ENCODE measurements at regions not wholly inside any gene's neighbourhood (a gene's known extent, or its start where the extent isn't known, plus 50 kb on each side); places are given as distances from the start of the nearest gene placed in this dataset.

DNA sequence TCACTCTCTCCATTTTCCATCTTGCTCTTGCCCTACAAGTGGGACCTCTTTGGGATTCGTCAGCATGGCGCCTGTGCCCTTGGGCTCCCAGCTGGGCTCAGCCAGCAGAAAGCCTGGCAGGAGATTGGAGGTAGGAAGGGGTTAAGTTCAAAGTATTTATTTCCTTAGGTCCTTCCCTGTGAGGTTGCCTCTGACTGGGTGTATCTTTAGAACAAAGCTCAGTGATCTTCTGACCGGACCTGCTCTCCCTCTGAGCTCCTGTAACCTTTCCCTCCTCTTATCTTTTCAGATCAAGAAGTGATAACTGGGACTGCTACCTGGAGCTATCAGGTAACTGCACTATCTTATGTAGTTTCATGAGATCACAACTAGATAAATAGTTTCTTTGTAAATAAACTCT is 75.8 kb upstream of the ABCD3 start (continued):
- TF ChIP-seq, protein P1, sequence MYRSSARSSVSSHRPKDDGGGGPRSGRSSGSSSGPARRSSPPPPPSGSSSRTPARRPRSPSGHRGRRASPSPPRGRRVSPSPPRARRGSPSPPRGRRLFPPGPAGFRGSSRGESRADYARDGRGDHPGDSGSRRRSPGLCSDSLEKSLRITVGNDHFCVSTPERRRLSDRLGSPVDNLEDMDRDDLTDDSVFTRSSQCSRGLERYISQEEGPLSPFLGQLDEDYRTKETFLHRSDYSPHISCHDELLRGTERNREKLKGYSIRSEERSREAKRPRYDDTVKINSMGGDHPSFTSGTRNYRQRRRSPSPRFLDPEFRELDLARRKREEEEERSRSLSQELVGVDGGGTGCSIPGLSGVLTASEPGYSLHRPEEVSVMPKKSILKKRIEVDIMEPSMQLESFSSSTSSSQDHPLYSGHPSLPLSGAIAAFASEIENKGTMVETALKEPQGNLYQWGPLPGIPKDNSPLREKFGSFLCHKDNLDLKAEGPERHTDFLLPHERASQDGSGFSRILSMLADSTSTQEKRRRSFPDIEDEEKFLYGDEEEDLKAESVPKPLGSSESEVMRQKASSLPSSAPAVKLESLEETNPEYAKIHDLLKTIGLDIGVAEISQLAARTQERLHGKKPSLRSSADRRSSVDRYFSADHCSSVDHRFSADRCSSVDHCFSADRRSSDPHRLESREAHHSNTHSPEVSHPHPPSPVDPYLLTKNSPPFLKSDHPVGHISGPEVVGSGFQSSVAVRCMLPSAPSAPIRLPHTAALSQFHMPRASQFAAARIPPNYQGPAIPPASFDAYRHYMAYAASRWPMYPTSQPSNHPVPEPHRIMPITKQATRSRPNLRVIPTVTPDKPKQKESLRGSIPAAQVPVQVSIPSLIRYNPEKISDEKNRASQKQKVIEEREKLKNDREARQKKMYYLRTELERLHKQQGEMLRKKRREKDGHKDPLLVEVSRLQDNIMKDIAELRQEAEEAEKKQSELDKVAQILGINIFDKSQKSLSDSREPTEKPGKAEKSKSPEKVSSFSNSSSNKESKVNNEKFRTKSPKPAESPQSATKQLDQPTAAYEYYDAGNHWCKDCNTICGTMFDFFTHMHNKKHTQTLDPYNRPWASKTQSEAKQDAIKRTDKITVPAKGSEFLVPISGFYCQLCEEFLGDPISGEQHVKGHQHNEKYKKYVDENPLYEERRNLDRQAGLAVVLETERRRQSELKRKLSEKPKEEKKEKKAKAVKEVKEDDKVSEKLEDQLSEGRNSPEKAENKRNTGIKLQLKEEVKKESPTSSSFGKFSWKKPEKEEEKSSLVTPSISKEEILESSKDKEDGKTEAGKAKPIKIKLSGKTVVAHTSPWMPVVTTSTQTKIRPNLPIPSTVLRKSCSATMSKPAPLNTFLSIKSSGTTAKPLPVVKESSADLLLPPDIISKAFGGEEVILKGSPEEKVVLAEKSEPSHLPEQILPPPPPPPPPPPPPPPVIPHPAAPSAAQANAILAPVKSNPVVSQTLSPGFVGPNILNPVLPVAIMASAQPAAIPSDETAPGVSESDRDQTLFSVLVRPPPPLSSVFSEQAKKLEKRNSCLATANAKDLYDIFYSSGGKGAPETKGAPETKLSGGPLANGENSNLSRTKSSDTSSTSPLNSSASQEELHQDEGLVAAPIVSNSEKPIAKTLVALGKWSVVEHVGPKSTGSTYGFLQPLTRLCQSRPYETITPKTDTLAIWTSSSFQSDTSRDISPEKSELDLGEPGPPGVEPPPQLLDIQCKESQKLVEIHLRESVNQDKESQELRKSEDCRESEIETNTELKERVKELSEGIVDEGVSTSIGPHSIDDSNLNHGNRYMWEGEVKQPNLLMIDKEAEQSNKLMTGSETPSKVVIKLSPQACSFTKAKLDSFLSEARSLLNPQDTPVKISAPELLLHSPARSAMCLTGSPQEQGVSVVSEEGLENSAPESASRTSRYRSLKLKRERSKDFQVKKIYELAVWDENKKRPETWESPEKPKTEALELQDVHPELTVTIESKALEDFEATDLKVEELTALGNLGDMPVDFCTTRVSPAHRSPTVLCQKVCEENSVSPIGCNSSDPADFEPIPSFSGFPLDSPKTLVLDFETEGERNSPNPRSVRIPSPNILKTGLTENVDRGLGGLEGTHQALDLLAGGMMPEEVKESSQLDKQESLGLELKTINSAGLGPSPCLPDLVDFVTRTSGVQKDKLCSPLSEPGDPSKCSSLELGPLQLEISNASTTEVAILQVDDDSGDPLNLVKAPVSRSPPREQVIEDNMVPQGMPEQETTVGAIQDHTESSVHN (CRISPR knock-in tag; IDR thresholded peaks at IDR 0.05) = no peak
- TF ChIP-seq ESRRA (CRISPR knock-in tag; IDR thresholded peaks at IDR 0.05; ENCODE audit: low read depth) = no peak
- TF ChIP-seq HNF4A (CRISPR knock-in tag; IDR thresholded peaks at IDR 0.05) = peak; percentile 24; the same call in 1 of the 2 replicates
- TF ChIP-seq, protein P2, sequence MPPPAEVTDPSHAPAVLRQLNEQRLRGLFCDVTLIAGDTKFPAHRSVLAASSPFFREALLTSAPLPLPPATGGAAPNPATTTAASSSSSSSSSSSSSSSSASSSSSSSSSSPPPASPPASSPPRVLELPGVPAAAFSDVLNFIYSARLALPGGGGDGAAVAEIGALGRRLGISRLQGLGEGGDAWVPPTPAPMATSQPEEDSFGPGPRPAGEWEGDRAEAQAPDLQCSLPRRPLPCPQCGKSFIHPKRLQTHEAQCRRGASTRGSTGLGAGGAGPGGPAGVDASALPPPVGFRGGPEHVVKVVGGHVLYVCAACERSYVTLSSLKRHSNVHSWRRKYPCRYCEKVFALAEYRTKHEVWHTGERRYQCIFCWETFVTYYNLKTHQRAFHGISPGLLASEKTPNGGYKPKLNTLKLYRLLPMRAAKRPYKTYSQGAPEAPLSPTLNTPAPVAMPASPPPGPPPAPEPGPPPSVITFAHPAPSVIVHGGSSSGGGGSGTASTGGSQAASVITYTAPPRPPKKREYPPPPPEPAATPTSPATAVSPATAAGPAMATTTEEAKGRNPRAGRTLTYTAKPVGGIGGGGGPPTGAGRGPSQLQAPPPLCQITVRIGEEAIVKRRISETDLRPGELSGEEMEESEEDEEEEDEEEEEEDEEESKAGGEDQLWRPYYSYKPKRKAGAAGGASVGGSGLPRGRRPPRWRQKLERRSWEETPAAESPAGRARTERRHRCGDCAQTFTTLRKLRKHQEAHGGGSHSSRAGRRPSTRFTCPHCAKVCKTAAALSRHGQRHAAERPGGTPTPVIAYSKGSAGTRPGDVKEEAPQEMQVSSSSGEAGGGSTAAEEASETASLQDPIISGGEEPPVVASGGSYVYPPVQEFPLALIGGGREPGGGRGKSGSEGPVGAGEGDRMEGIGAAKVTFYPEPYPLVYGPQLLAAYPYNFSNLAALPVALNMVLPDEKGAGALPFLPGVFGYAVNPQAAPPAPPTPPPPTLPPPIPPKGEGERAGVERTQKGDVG (CRISPR knock-in tag; IDR thresholded peaks at IDR 0.05; ENCODE audit: borderline replicate concordance) = no peak

All from HepG2 (cell line).